ENCODE measurements at regions not wholly inside any gene's neighbourhood (a gene's known extent, or its start where the extent isn't known, plus 50 kb on each side); places are given as distances from the start of the nearest gene placed in this dataset.

DNA sequence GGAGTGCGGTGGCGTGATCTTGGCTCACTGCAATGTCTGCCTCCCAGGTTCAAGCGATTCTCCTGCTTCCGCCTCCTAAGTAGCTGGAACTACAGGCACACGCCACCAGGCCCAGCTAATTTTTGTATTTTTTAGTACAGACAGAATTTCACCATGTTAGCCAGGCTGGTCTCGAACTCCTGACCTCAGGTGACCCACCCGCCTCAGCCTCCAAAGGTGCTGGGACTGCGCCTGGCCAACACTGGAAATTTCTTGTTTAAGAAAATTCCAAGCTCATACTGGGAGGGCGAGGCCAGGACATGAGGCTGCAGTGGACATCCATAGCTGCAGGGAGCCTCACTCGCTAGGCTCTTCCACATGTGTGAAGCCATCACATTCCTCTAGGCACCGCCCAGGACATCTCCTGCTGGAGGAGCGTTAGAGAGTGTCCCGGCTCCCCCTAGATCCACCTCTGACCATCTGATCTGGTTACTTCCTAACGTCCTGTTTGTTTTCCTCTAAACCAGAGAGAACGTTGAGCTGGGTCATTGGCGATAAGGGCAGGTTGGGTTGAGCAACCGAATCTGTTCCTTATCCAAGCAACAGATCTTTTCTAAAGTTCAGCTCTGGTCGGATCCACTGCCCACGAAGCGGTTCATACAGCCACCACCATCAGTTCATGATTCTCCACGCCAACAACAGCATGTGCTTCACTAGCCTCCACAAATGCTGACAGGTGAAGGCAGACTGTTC, 108.2 kb upstream of the MED13L start:
- TF ChIP-seq POLR2A (IDR thresholded peaks at IDR 0.05; ENCODE audit: low read depth, low read length) (no peak), POLR2AphosphoS5 (IDR thresholded peaks at IDR 0.05; ENCODE audit: low read depth, low read length) (no peak), TAF1 (IDR thresholded peaks at IDR 0.05; ENCODE audit: borderline replicate concordance, low read depth, low read length) (no peak)
